ENCODE measurements at regions not wholly inside any gene's neighbourhood (a gene's known extent, or its start where the extent isn't known, plus 50 kb on each side); places are given as distances from the start of the nearest gene placed in this dataset.

DNA sequence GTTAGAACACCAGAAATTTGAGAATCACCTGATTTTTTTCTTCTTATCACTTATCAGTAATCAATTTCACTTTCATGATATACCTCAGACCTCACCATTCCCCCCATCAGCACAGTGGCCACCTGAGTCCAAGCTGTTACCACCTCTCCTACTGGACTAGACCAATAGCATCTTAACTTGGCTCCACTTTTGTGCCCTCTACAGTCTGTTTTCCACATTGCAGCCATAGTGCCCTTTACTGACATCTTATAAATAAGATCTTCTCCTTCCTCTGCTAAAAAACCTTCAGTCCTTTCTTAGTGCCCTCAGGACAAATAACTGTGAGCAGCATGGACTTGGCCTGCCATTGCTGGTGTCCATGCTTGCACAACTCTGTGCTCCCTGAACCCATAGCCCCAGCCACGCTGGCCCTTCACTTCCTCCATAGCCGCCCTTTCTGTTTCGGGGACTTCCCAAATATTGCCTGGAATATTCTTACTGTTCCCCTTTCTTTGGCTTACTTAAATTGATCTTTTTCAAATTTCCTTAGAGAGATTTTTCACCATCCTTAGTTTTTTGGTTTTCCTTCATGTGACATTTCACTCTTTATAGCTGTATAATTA is 380.8 kb downstream of the LMO7 start:
- no peak for DNase-seq
- H3K4me1 ChIP-seq, result peaks cover 26% of the 10 kb centered on the region
- H3K27ac ChIP-seq (replicated peaks), result no peak overlapping the region
- intact Hi-C loops (cut with micrococcal nuclease), result loop anchor here (10.0 kb wide), 1 partner anchor 132 kb away; no protein-coding TSS in a partner anchor
- H3K4me3 ChIP-seq, result no peak overlapping the region
- peak; percentile 55 for TF ChIP-seq CTCF (IDR thresholded peaks at IDR 0.05; ENCODE audit: borderline replicate concordance)
- no peaks in the 10 kb centered on the region for H3K9me3 ChIP-seq (replicated peaks)
- H3K36me3 ChIP-seq, result no peaks in the 10 kb centered on the region
- H3K27me3 ChIP-seq (ENCODE audit: low read depth), result no peaks in the 10 kb centered on the region

- H3K4me3 ChIP-seq, result peak overlapping the region; percentile 17
- no peaks in the 10 kb centered on the region for H3K36me3 ChIP-seq
- no peaks in the 10 kb centered on the region for H3K9me3 ChIP-seq (replicated peaks)
- intact Hi-C loops (cut with micrococcal nuclease), result loop anchor here (10.0 kb wide), 1 partner anchor 130 kb away; no protein-coding TSS in a partner anchor
- peaks cover 27% of the 10 kb centered on the region for H3K4me1 ChIP-seq
- DNase-seq, result no peak
- H3K27me3 ChIP-seq (ENCODE audit: low read depth), result no peaks in the 10 kb centered on the region
- H3K27ac ChIP-seq (replicated peaks), result peak overlapping the region; percentile 57
- TF ChIP-seq CTCF (IDR thresholded peaks at IDR 0.05; ENCODE audit: borderline replicate concordance), result no peak
Measured at GRCh38 chr13:76014406-76015318, 378.5 kb downstream of the LMO7 start.

- Histone ChIP-seq H3K4me1 (peaks cover 27% of the 10 kb centered on the region), H3K4me3 (no peak overlapping the region), H3K27me3 (ENCODE audit: low read depth) (no peaks in the 10 kb centered on the region), H3K36me3 (no peaks in the 10 kb centered on the region), H3K9me3 (replicated peaks) (no peaks in the 10 kb centered on the region), H3K27ac (replicated peaks) (no peak overlapping the region)
- no peak for DNase-seq
- intact Hi-C loops (cut with micrococcal nuclease), result loop anchor here (10.0 kb wide), 1 partner anchor 127 kb away; no protein-coding TSS in a partner anchor
- TF ChIP-seq CTCF (IDR thresholded peaks at IDR 0.05; ENCODE audit: borderline replicate concordance), result no peak
Measured at GRCh38 chr13:76012091-76012721, 376.1 kb downstream of the LMO7 start.

- no peaks in the 10 kb centered on the region for H3K36me3 ChIP-seq
- no peak overlapping the region for H3K27ac ChIP-seq (replicated peaks)
- H3K9me3 ChIP-seq (replicated peaks), result no peaks in the 10 kb centered on the region
- H3K4me3 ChIP-seq, result no peak overlapping the region
- intact Hi-C loops (cut with micrococcal nuclease), result no loop called here
- TF ChIP-seq CTCF (IDR thresholded peaks at IDR 0.05; ENCODE audit: borderline replicate concordance), result no peak
- H3K4me1 ChIP-seq, result peaks cover 38% of the 10 kb centered on the region
- no peak for DNase-seq
- no peaks in the 10 kb centered on the region for H3K27me3 ChIP-seq (ENCODE audit: low read depth)
Measured at GRCh38 chr13:76009267-76009890, 373.2 kb downstream of the LMO7 start.

GRCh38 chr13:76004416-76004815 is 368.3 kb downstream of the LMO7 start:
- Histone ChIP-seq H3K27me3 (ENCODE audit: low read depth) (no peaks in the 10 kb centered on the region), H3K4me1 (peaks cover 28% of the 10 kb centered on the region), H3K4me3 (no peak overlapping the region), H3K9me3 (replicated peaks) (no peaks in the 10 kb centered on the region), H3K36me3 (no peaks in the 10 kb centered on the region), H3K27ac (replicated peaks) (no peak overlapping the region)
- no peak for DNase-seq
- intact Hi-C loops (cut with micrococcal nuclease), result no loop called here
- no peak for TF ChIP-seq CTCF (IDR thresholded peaks at IDR 0.05; ENCODE audit: borderline replicate concordance)

All from left ventricle myocardium inferior (tissue), 1 donor.